Esophagus muscularis mucosa (tissue), 4 donors: ENCODE measurements at regions not wholly inside any gene's neighbourhood (a gene's known extent, or its start where the extent isn't known, plus 50 kb on each side); places are given as distances from the start of the nearest gene placed in this dataset.

Experiments used
- DNase-seq: peaks from one replicate; pipeline ENCODE4 v3.0.0-alpha.2; 2017; ENCODE audit errors: extremely low spot score
- H3K27ac ChIP-seq, 4 donors: fragments of 200-600 bp; sonication (generic); replicated peaks in 1 of 4; 1 replicate in 3 of 4; 2 replicates in 1 of 4; pipeline ENCODE4 v1.5.1; 2016 to 2019; ENCODE audit warnings: mild to moderate bottlenecking in 1 of 4
- H3K27me3 ChIP-seq, 4 donors: fragments of 200-600 bp; sonication (generic); one replicate each; pipeline versions ENCODE4 v1.5.1 to v1.6.0; 2016 to 2019
- H3K36me3 ChIP-seq, 4 donors: fragments of 200-600 bp; sonication (generic); one replicate each; pipeline ENCODE4 v1.5.1; 2016 to 2019
- H3K4me1 ChIP-seq, 4 donors: fragments of 200-600 bp; sonication (generic); one replicate each; pipeline ENCODE4 v1.5.1; 2016 to 2019
- H3K4me3 ChIP-seq, 4 donors: fragments of 200-600 bp; sonication (generic); 1 replicate in 2 of 4; 2 replicates in 2 of 4; pipeline ENCODE4 v1.5.1; 2016 to 2019; ENCODE audit warnings: mild to moderate bottlenecking in 4 of 4, moderate library complexity in 1 of 4
- H3K9me3 ChIP-seq, 4 donors: fragments of 200-600 bp; sonication (generic); 1 replicate in 3 of 4; 2 replicates in 1 of 4; pipeline ENCODE4 v1.5.1; 2016 to 2019
- EP300 ChIP-seq: sonication (generic); formaldehyde crosslinking; IDR thresholded peaks from one replicate; pipeline ENCODE4 v1.6.1; 2017; ENCODE audit warnings: antibody characterized with exemption
- POLR2A ChIP-seq: fragments of 450-650 bp; IDR thresholded peaks from one replicate; pipeline ENCODE4 v1.6.1; 2017; ENCODE audit warnings: antibody characterized with exemption, moderate library complexity, mild to moderate bottlenecking, low read depth
- POLR2AphosphoS5 ChIP-seq, 2 donors: sonication (generic); formaldehyde crosslinking; IDR thresholded peaks; one replicate each; pipeline ENCODE4 v1.6.1; 2017; ENCODE audit warnings: antibody characterized with exemption in 2 of 2
- WGBS: methylation state at CpG from one replicate; pipeline ENCODE4 v1.1.5; 2018; 5-methylcytosine and 5-hydroxymethylcytosine counted together
- intact Hi-C: fragments of 100-400 bp; cut with DNase I; formaldehyde crosslinking; loops from one replicate; pipeline ENCODE4 v1.15.1; 2023
- TF ChIP-seq, protein P1 (sequence below), 3 experiments: fragments of 200-600 bp in 2 of 3; fragments of 450-650 bp in 1 of 3; sonication (generic) in 2 of 3; IDR thresholded peaks; one replicate each; pipeline ENCODE4 v1.5.1; 2017 to 2019; ENCODE audit warnings: antibody characterized with exemption in 3 of 3, mild to moderate bottlenecking in 2 of 3, moderate library complexity in 1 of 3

- Histone ChIP-seq H3K9me3 (no peaks in the 10 kb centered on the region), H3K4me1 (no peaks in the 10 kb centered on the region), H3K27ac (no peak overlapping the region), H3K36me3 (no peaks in the 10 kb centered on the region), H3K4me3 (no peak overlapping the region), H3K27me3 (peaks cover 0 to 3% (median 0%) of the 10 kb centered on the region in 4 donors)
- no peak for DNase-seq
- intact Hi-C loops: no loop called here
- WGBS: 63% methylated on average over 2 of the region's 4 CpGs
- TF ChIP-seq POLR2A (no peak), EP300 (no peak), POLR2AphosphoS5 (IDR thresholded peaks at IDR 0.05) (no peak)
- TF ChIP-seq, protein P1, sequence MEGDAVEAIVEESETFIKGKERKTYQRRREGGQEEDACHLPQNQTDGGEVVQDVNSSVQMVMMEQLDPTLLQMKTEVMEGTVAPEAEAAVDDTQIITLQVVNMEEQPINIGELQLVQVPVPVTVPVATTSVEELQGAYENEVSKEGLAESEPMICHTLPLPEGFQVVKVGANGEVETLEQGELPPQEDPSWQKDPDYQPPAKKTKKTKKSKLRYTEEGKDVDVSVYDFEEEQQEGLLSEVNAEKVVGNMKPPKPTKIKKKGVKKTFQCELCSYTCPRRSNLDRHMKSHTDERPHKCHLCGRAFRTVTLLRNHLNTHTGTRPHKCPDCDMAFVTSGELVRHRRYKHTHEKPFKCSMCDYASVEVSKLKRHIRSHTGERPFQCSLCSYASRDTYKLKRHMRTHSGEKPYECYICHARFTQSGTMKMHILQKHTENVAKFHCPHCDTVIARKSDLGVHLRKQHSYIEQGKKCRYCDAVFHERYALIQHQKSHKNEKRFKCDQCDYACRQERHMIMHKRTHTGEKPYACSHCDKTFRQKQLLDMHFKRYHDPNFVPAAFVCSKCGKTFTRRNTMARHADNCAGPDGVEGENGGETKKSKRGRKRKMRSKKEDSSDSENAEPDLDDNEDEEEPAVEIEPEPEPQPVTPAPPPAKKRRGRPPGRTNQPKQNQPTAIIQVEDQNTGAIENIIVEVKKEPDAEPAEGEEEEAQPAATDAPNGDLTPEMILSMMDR (IDR thresholded peaks at IDR 0.05): no peak
Measured at GRCh38 chrX:42434458-42435166, 343.4 kb downstream of the PPP1R2C start.

DNA sequence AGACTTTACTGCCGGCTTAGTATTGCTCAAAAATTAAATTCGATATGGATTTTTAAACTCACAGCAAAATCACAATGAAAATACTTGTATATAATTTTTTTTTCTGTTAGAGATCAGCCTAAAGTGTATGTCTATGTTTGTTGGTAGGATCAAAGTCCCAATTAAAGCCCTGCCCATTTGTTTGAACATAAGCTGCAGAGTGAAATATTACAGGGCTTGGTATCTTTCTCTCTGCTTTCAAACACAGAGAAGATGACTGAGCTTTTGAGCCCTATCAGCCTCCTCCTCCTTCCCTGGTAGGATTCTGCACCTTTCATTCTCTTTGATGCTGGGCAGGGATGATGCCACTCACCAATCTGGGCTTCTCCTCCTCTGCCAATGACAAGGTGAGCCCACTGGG, 345.4 kb downstream of the PPP1R2C start:
- no peak overlapping the region for H3K27ac ChIP-seq
- H3K36me3 ChIP-seq: no peaks in the 10 kb centered on the region
- TF ChIP-seq POLR2AphosphoS5 (IDR thresholded peaks at IDR 0.05): no peak
- TF ChIP-seq POLR2A: no peak
- TF ChIP-seq EP300: no peak
- TF ChIP-seq, protein P1 (IDR thresholded peaks at IDR 0.05): no peak
- intact Hi-C loops: no loop called here
- no peak overlapping the region for H3K4me3 ChIP-seq
- H3K4me1 ChIP-seq: no peaks in the 10 kb centered on the region
- peaks cover 0 to 3% (median 0%) of the 10 kb centered on the region in 4 donors for H3K27me3 ChIP-seq
- DNase-seq: no peak
- no peaks in the 10 kb centered on the region for H3K9me3 ChIP-seq
- 75% methylated on average over 2 of the region's 2 CpGs for WGBS

DNA sequence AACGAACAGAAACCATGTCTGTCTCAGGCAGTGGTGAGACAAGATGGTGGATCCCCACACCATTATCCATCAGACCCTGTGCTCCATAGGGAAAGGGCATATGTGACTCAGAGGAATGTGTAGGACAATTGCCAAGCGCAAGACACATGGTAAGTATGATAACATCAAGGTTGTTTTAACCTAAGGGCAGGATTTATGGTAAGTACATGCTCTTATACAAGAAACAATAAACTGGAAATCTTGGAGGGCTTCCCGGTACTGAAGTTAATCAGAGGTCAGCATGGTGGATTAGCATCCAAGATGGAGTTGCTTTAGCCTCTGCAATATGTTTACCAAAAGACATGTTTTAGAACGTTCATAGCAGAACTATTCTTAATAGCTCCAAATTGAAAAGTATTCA, 355.0 kb downstream of the PPP1R2C start:
- H3K9me3 ChIP-seq: no peaks in the 10 kb centered on the region
- 81% methylated on average over 4 of the region's 4 CpGs for WGBS
- no peaks in the 10 kb centered on the region for H3K36me3 ChIP-seq
- no peaks in the 10 kb centered on the region for H3K27me3 ChIP-seq
- TF ChIP-seq POLR2A (no peak), POLR2AphosphoS5 (IDR thresholded peaks at IDR 0.05) (no peak), EP300 (no peak)
- TF ChIP-seq, protein P1 (IDR thresholded peaks at IDR 0.05): no peak
- no peak overlapping the region for H3K27ac ChIP-seq
- DNase-seq: no peak
- no peak overlapping the region for H3K4me3 ChIP-seq
- H3K4me1 ChIP-seq: no peaks in the 10 kb centered on the region
- intact Hi-C loops: no loop called here

GRCh38 chrX:42420426-42420825, 357.5 kb downstream of the PPP1R2C start:
- intact Hi-C loops: no loop called here
- no peak overlapping the region for H3K27ac ChIP-seq
- no peaks in the 10 kb centered on the region for H3K36me3 ChIP-seq
- WGBS: 78% methylated on average over 4 of the region's 4 CpGs
- H3K27me3 ChIP-seq: no peaks in the 10 kb centered on the region
- no peak for DNase-seq
- H3K4me3 ChIP-seq: no peak overlapping the region
- no peak for TF ChIP-seq POLR2AphosphoS5 (IDR thresholded peaks at IDR 0.05)
- no peak for TF ChIP-seq EP300
- no peak for TF ChIP-seq POLR2A
- TF ChIP-seq, protein P1 (IDR thresholded peaks at IDR 0.05): no peak
- no peaks in the 10 kb centered on the region for H3K4me1 ChIP-seq
- no peaks in the 10 kb centered on the region for H3K9me3 ChIP-seq

DNA sequence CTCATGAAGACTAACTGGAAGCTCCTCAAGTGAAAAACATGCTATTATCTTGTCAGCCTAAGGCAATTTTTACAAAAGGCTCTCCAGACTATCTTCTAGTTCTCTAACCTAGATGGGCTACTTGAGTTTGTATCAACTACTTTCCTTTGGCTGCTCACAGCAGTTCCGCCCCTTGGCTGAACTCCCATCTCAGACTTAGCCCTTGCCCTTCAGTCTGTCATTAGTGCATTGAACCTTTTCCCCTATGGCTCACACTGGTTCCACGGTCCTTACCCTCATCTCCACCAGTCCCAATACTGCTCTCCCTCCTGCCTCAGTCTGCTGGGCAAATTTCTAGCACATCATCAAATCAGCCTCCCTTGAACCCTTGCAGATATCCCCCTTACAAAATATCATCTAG, 362.3 kb downstream of the PPP1R2C start:
- Histone ChIP-seq H3K27me3 (no peaks in the 10 kb centered on the region), H3K4me3 (no peak overlapping the region), H3K4me1 (no peaks in the 10 kb centered on the region), H3K36me3 (no peaks in the 10 kb centered on the region), H3K27ac (no peak overlapping the region), H3K9me3 (peaks cover 0 to 4% (median 0%) of the 10 kb centered on the region in 4 donors)
- DNase-seq: no peak
- TF ChIP-seq, protein P1 (IDR thresholded peaks at IDR 0.05): no peak
- TF ChIP-seq POLR2AphosphoS5 (IDR thresholded peaks at IDR 0.05): no peak
- WGBS: 68% methylated on average over 2 of the region's 2 CpGs
- intact Hi-C loops: no loop called here
